ENCODE measurements at regions not wholly inside any gene's neighbourhood (a gene's known extent, or its start where the extent isn't known, plus 50 kb on each side); places are given as distances from the start of the nearest gene placed in this dataset.

DNA sequence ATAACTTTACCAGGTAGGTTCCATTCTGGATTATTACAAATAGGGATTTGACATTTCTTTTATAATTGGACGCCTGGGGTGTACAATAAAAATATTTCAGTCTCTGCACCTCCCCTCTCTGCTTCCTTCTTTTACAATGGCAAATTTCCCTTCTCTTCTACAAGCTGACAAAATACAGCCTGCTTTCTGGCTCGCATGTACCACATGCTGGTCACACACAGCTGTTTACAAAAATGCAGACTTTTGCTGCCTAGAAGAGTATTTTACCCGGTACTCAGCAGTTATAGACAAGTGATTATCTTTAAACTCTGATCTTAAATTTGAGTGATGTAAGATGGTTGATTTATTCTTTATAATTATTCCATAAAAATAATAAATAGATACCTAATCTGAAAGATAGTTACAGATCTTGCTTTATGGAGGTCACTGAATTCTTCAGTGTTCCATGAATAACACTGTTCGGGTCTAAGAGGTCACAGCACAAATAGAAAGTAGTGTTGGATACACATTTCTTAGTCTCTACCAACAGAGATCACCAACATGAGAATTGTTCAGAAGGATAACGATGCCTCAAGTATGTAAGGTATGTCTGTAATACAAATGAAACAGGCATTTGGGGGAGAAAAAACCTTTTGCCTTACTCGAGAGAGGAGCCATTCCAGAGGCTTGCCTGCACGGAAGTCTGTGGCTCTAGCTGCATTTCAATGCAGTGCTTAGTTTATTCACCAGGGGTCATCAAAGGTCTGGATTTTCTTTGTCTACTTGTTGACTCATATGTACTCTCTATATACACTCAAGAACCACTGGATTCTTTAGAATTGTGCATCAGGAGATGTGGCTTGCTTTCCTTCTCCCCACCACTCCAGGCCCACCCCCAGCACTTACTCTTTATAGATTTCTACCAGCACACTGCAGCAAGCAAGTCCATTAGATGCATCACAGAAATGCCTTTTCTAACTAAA, 206.6 kb upstream of the RFX3 start:
- DNase-seq (ENCODE audit: low spot score), result peak; percentile 93

DNA sequence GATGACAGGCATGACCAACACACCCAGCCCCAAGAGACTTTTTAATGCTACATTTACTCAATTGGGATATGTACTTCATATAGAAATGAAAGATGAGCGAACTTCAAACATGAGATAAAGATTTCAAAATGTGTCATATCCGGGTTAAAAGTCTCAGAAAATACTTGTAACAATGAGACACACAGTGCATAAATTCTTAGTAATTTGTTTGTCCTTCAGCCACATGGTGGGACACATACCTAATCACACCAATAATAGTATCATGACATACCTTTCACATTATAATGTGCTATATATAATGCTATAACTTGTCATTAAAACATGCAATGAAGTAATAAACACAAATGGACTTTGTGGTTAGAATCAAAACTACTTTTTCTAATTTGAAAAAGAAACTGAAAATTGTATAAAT, 204.7 kb upstream of the RFX3 start:
- DNase-seq (ENCODE audit: low spot score), result no peak

- DNase-seq (ENCODE audit: low spot score), result no peak
Measured at GRCh38 chr9:3721096-3721495, 195.3 kb upstream of the RFX3 start.

DNA sequence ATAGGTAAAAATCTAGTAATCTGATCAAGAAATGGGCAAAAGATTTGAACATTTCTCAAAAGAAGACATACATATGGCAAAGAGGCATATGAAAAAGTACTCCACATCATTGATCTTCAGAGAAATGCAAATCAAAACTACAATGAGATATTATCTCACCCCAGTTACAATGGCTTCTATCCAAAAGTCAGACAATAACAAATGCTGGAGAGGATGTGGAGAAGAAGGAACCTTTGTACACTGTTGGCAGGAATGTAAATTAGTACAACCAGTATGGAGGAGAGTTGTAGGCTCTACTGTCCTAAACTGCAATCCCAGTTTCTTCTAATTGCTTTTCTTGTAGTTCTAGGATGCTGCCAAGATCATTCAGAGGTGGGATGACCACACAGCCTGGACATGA, 193.5 kb upstream of the RFX3 start:
- DNase-seq (ENCODE audit: low spot score), result no peak

- DNase-seq (ENCODE audit: low spot score), result no peak
Measured at GRCh38 chr9:3716415-3716814, 190.6 kb upstream of the RFX3 start.

- peak; percentile 5 for DNase-seq (ENCODE audit: low spot score)
Measured at GRCh38 chr9:3708751-3709150, 182.9 kb upstream of the RFX3 start.

- DNase-seq (ENCODE audit: low spot score), result no peak
Measured at GRCh38 chr9:3704890-3705289, 179.1 kb upstream of the RFX3 start.

DNA sequence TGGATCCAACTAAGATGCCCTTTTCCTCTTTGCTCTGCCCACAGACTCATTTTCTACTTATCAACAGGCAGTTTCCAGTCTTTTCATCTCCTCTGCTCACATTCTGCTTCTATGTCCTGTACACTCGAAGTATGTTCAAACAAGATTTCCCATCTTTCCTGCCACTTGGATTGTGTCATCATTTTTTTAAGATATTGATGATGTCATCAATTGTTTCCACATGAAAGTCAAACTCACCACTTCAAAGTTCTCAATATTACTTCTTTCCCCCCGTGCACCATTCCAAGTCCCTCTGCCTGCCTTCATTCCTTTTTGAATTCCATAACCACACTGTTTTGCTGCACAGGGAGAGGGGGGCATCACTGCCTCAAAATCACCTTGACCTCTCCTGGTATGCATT, 175.0 kb upstream of the RFX3 start:
- DNase-seq (ENCODE audit: low spot score), result no peak

GRCh38 chr9:3699883-3700282, 174.1 kb upstream of the RFX3 start:
- peak; percentile 10 for DNase-seq (ENCODE audit: low spot score)

- no peak for DNase-seq (ENCODE audit: low spot score)
Measured at GRCh38 chr9:3698531-3698930, 172.7 kb upstream of the RFX3 start.

GRCh38 chr9:3698076-3698475, 172.3 kb upstream of the RFX3 start:
- no peak for DNase-seq (ENCODE audit: low spot score)

GRCh38 chr9:3696368-3696767, 170.6 kb upstream of the RFX3 start:
- DNase-seq (ENCODE audit: low spot score), result no peak

DNA sequence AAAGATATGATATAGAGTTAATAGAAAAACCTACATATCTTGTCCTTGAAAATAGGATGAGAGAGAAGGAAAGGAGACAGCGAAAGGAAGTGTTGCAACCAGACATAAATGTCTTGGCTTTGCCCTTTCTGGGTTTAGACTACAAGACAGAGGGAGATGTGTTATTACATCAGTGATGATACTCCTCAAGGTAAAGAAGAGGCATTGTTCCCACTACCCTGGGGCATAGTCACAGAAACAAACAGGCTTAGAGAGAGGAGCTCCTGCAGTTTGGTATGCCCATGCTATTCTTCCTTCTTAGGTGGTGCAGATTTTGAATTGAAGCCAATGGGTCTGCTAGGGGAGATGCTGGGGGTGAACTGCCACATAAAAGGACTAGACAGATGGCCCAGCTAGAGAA, 166.8 kb upstream of the RFX3 start:
- no peak for DNase-seq (ENCODE audit: low spot score)

DNA sequence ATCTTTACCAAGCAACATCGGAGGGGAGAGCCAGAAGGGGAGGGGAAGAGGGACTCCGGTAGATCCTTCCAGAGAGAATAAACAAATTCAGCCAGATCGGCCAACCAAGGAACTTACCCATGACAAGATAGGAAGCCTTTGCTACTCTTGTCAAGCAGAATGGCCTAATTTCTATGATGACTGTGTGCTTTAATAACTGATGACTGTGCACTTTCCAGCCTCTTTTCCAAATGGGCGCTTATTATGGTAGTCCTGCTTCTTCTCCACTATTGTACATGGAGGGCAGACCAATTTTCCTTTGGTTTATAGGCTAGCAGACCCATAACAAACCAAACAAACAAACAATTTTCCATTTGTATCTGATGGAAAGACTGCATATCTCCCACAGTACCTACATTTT, 163.8 kb upstream of the RFX3 start:
- DNase-seq (ENCODE audit: low spot score), result no peak

DNA sequence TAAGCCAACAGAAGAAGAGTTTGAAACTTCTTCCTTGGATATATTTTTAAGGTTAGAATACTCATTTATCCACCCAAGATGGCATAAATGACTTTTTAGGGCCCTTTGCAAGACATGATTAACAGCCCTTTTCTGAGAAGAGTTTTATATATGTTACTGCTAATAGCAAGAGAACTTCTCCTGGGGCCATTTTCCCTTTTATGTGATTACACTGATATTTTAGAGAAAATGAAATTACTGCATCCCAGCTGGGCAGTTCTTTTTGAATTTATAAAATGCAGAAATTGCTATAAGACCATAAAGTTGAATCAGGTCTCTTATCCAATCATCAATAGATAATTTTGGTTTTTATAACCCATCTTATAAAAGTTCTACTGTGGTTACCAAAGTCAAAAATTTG, 161.3 kb upstream of the RFX3 start:
- no peak for DNase-seq (ENCODE audit: low spot score)

DNA sequence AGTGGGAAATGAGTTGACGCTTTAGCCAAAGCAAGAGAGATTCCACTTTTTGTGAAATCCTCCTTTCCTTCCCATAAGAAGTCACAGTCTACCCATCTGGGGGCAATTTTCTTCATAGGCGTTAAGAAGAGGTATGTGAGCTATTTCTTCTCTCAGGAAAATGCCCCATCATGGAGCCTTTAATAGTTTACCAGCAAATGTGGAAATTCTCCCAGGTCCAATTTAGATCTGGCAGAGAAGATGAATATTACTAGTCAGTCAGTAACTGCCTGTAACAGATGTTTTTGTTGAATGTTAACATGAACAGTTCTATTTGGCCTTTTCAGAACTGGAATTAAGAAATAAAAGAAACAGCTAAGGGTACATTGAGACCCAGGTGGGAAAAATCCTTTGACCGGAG, 156.4 kb upstream of the RFX3 start:
- DNase-seq (ENCODE audit: low spot score), result no peak

GRCh38 chr9:3677541-3677940, 151.7 kb upstream of the RFX3 start:
- no peak for DNase-seq (ENCODE audit: low spot score)

GRCh38 chr9:3676766-3677165, 151.0 kb upstream of the RFX3 start:
- DNase-seq (ENCODE audit: low spot score), result no peak

DNA sequence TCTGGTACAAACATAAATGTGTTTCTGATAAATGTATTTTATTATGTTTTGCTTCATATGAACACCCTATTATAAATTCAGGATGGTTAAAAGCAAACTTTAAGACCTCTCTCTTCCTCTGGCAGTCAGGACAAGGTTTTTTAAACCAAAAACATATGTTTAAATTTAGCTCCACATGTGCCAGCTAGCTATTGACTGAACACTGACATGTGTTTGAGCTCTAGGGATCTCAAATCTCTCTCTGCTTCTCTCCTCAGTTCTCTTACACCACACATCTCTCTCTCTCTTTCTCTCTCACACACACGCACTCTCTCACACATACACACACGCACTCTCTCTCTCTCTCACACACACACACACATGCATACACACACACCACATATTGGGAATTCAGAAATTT, 150.1 kb upstream of the RFX3 start:
- DNase-seq (ENCODE audit: low spot score), result no peak

DNA sequence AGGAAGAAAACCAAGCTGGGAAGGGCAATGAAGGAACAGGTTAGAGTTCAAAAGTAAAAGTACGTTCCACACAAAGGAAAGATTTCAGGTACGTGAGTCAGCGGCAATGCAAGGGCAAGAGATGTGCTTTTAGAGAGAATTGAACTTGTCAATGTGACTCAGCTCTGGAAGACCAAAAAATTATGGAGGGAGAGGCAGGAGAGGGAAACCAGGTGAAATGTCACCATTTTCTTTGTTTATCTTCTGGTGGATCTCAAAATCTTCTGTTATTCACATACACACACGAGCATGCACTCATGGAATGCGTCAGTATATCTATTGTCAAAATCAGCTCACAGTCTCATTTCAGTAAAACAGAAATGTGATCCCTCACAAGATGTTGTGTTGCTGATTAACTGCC, 148.8 kb upstream of the RFX3 start:
- peak; percentile 3 for DNase-seq (ENCODE audit: low spot score)

GRCh38 chr9:3672399-3672798, 146.6 kb upstream of the RFX3 start:
- DNase-seq (ENCODE audit: low spot score), result no peak

- peak; percentile 12 for DNase-seq (ENCODE audit: low spot score)
Measured at GRCh38 chr9:3664044-3664443, 138.2 kb upstream of the RFX3 start.

DNA sequence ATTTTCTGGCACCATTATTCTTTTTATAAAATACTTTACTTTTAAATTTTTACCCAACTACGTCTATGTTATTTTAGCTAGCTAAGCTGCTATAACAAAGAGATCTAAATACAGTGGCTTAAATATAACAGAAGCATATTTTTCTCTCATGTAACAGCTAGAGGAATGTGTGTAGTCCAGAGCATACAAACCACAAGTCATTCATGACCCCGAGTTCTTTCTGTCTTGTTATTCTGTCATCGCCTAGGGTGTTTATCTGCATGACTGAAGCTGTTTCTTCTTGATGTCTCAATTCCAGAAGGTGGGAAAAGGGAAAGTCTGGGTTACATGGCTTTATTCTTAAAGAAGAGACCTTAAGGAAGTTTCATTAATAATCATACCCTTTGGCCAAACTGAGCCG, 136.9 kb upstream of the RFX3 start:
- no peak for DNase-seq (ENCODE audit: low spot score)

DNA sequence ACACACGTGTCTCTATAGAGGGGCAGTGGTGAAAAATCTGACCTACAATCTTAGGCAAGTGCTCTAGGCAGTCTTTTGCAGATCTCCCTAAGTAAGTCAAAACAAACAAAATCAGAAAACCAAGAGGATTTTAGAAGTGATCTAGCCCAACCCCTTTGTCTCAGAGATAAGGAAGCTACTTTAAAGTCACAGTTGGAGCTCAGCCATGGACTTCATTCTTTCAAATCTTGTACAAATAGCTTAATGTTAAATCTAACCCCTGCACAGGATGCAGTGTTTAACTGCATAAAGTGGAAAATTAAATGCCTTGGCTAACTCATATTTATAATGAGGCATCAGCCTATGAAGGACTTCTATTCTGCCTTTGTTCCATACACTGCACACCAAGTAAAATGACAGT, 135.1 kb upstream of the RFX3 start:
- DNase-seq (ENCODE audit: low spot score), result peak; percentile 30

All from umbilical cord (tissue), 1 donor.